ENCODE measurements at regions not wholly inside any gene's neighbourhood (a gene's known extent, or its start where the extent isn't known, plus 50 kb on each side); places are given as distances from the start of the nearest gene placed in this dataset.

- Histone ChIP-seq H2AK9ac (replicated peaks; ENCODE audit: low read depth, low read length, poor library complexity) (no peak overlapping the region), H3K4me3 (ENCODE audit: insufficient read depth, low read depth, low read length) (no peak overlapping the region), H2BK20ac (ENCODE audit: low read depth, low read length) (no peak overlapping the region), H3K4me1 (ENCODE audit: control insufficient read depth, insufficient read depth, low read length) (no peaks in the 10 kb centered on the region), H3K4me2 (ENCODE audit: low read depth, low read length) (no peak overlapping the region), H3K9me1 (ENCODE audit: insufficient read depth, low read length) (no peaks in the 10 kb centered on the region), H3K36me3 (ENCODE audit: control insufficient read depth, insufficient read depth, low read length) (no peaks in the 10 kb centered on the region), H3K27ac (ENCODE audit: insufficient read depth, low read length) (no peak overlapping the region), H3K4ac (ENCODE audit: low read depth, low read length) (no peak overlapping the region), H2AK5ac (ENCODE audit: low read depth, low read length) (no peak overlapping the region), H4K20me1 (ENCODE audit: insufficient read depth, low read length) (no peaks in the 10 kb centered on the region), H3K18ac (ENCODE audit: low read depth, low read length) (no peak overlapping the region), H4K91ac (ENCODE audit: insufficient read depth, low read depth, low read length) (no peak overlapping the region), H2AFZ (replicated peaks; ENCODE audit: low read length, poor library complexity) (no peak overlapping the region), H3K56ac (ENCODE audit: extremely low read depth, insufficient read depth, low read length) (no peak overlapping the region), H4K8ac (ENCODE audit: low read depth in 2 of 2, low read length in 2 of 2) (no peak overlapping the region), H3K9me3 (ENCODE audit: control insufficient read depth, insufficient read depth, low read length) (no peaks in the 10 kb centered on the region), H2BK120ac (ENCODE audit: low read depth, low read length) (no peak overlapping the region), H2BK5ac (ENCODE audit: low read depth, low read length, poor library complexity, severe bottlenecking) (no peak overlapping the region), H2BK15ac (ENCODE audit: low read depth, low read length) (no peak overlapping the region), H3K14ac (replicated peaks; ENCODE audit: low read depth, low read length) (no peak overlapping the region), H3K79me1 (ENCODE audit: low read depth in 1 of 2, low read length in 2 of 2) (no peaks in the 10 kb centered on the region), H3K23ac (ENCODE audit: low read depth, low read length) (no peak overlapping the region), H4K5ac (ENCODE audit: low read depth, low read length) (no peak overlapping the region), H3K9ac (ENCODE audit: low read depth, low read length) (no peak overlapping the region), H3K27me3 (ENCODE audit: control insufficient read depth, insufficient read depth, low read length) (peaks cover 18% of the 10 kb centered on the region)
- BruUV-seq (replicated peaks): no TSS peak
- ChIA-PET CTCF (no interaction called here), POLR2A (ENCODE audit: unreplicated experiment) (no interaction called here)
- no peak for ATAC-seq (ENCODE audit: low read depth)
- TF ChIP-seq RFX5 (IDR thresholded peaks at IDR 0.05; ENCODE audit: low read depth, low read length) (no peak), USF2 (IDR thresholded peaks at IDR 0.05; ENCODE audit: low read depth, low read length) (no peak), RAD21 (IDR thresholded peaks at IDR 0.05; ENCODE audit: low read length) (no peak), FOS (IDR thresholded peaks at IDR 0.05; ENCODE audit: low read depth, low read length) (no peak), NFE2L2 (IDR thresholded peaks at IDR 0.05; ENCODE audit: low read depth, low read length) (no peak), SMC3 (IDR thresholded peaks at IDR 0.05; ENCODE audit: low read depth, low read length) (no peak), ELK1 (IDR thresholded peaks at IDR 0.05; ENCODE audit: borderline replicate concordance, low read depth, low read length) (no peak), MAFK (IDR thresholded peaks at IDR 0.05; ENCODE audit: low read depth, low read length) (no peak), MAZ (IDR thresholded peaks at IDR 0.05; ENCODE audit: borderline replicate concordance, low read depth, low read length) (no peak), BHLHE40 (IDR thresholded peaks at IDR 0.05; ENCODE audit: low read depth, low read length) (no peak), CTCF (conservative IDR thresholded peaks at IDR 0.05; ENCODE audit: low read depth, low read length) (no peak), CHD1 (IDR thresholded peaks at IDR 0.05; ENCODE audit: low read depth, low read length) (no peak), RCOR1 (IDR thresholded peaks at IDR 0.05; ENCODE audit: insufficient replicate concordance, low read length) (no peak)
- DNase-seq: no peak
- WGBS, 2 experiments (ENCODE audit: extremely low coverage in 2 of 2, insufficient read length in 1 of 2): no CpG with 5 or more reads among the region's 2 CpGs
- dilution Hi-C loops (cut with HindIII; ENCODE audit: low sequenced_read_pairs, unreplicated experiment) (no loop called here), in situ Hi-C loops (cut with MboI; ENCODE audit: low sequenced_read_pairs) (no loop called here), intact Hi-C loops (cut with micrococcal nuclease) (no loop called here)
Measured at GRCh38 chr22:22368516-22368915, 123.9 kb downstream of the VPREB1 start.

All from IMR-90 (cell line).